ENCODE measurements at regions not wholly inside any gene's neighbourhood (a gene's known extent, or its start where the extent isn't known, plus 50 kb on each side); places are given as distances from the start of the nearest gene placed in this dataset.

DNA sequence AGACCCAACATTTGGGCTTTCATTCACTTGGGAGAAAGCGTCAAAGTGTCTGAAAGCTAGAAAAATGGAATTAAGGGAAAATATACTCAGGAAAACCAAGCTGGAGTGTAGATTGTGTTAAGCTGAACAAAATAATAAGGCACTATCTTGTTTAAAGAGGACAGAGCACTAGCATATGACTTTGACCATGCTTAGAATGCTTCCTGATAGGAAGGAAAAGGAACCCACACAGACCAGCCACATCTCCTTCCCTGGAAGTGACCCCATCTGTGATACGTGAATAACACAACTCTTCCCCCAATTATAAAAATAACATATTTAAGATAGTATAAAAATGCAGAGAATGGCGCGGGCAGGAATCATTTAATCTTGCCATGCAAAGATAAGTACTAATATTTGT, 94.7 kb upstream of the BCL2L14 start:
- TF ChIP-seq, protein P1, sequence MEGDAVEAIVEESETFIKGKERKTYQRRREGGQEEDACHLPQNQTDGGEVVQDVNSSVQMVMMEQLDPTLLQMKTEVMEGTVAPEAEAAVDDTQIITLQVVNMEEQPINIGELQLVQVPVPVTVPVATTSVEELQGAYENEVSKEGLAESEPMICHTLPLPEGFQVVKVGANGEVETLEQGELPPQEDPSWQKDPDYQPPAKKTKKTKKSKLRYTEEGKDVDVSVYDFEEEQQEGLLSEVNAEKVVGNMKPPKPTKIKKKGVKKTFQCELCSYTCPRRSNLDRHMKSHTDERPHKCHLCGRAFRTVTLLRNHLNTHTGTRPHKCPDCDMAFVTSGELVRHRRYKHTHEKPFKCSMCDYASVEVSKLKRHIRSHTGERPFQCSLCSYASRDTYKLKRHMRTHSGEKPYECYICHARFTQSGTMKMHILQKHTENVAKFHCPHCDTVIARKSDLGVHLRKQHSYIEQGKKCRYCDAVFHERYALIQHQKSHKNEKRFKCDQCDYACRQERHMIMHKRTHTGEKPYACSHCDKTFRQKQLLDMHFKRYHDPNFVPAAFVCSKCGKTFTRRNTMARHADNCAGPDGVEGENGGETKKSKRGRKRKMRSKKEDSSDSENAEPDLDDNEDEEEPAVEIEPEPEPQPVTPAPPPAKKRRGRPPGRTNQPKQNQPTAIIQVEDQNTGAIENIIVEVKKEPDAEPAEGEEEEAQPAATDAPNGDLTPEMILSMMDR (IDR thresholded peaks at IDR 0.05; ENCODE audit: low read length): no peak
- TF ChIP-seq EZH2 (IDR thresholded peaks at IDR 0.05; ENCODE audit: borderline replicate concordance, low read length): no peak
